AG09309 (cell line): ENCODE measurements at regions not wholly inside any gene's neighbourhood (a gene's known extent, or its start where the extent isn't known, plus 50 kb on each side); places are given as distances from the start of the nearest gene placed in this dataset.

Experiments used
- DNase-seq: peaks from one replicate; pipeline ENCODE4 v3.0.0-alpha.2; 2010; ENCODE audit warnings: low read depth
- H3K4me3 ChIP-seq: 2 replicates; pipeline ENCODE4 v1.5.1; 2011; ENCODE audit warnings: mild to moderate bottlenecking, low read depth, low read length, moderate library complexity; ENCODE audit not compliant: control insufficient read depth
- CTCF ChIP-seq: IDR thresholded peaks from 2 replicates; pipeline ENCODE4 v1.5.1; 2011; ENCODE audit warnings: mild to moderate bottlenecking, low read depth, low read length, inconsistent platforms; ENCODE audit not compliant: insufficient read depth, control insufficient read depth; ENCODE audit errors: missing control alignments

- no peak overlapping the region for H3K4me3 ChIP-seq
- no peak for DNase-seq
- no peak for TF ChIP-seq CTCF
These were observed 66.8 kb upstream of the PCSK1 start for GRCh38 chr5:96499753-96500345.

GRCh38 chr5:96501991-96502646 lies 69.1 kb upstream of the PCSK1 start:
- no peak overlapping the region for H3K4me3 ChIP-seq
- TF ChIP-seq CTCF, result no peak
- no peak for DNase-seq

- TF ChIP-seq CTCF, result no peak
- H3K4me3 ChIP-seq, result no peak overlapping the region
- no peak for DNase-seq
These were observed 70.6 kb upstream of the PCSK1 start for GRCh38 chr5:96503501-96504236.

- H3K4me3 ChIP-seq, result no peak overlapping the region
- no peak for DNase-seq
- TF ChIP-seq CTCF, result no peak
These were observed 73.3 kb upstream of the PCSK1 start for GRCh38 chr5:96506376-96506775.

- H3K4me3 ChIP-seq, result no peak overlapping the region
- TF ChIP-seq CTCF, result no peak
- no peak for DNase-seq
These were observed 73.9 kb upstream of the PCSK1 start for GRCh38 chr5:96506866-96507527.

GRCh38 chr5:96509316-96509715 lies 76.3 kb upstream of the PCSK1 start:
- TF ChIP-seq CTCF, result no peak
- H3K4me3 ChIP-seq, result no peak overlapping the region
- DNase-seq, result no peak
